ENCODE measurements at regions not wholly inside any gene's neighbourhood (a gene's known extent, or its start where the extent isn't known, plus 50 kb on each side); places are given as distances from the start of the nearest gene placed in this dataset.

- CTCF ChIA-PET = interaction anchor here (0.6 kb wide), 2 partner anchors 11 to 270 kb away, joined by 3 to 7 read pairs; no protein-coding TSS in a partner anchor
- no peaks in the 10 kb centered on the region for H3K9me3 Mint-ChIP-seq (ENCODE audit: unreplicated experiment)
- no peak overlapping the region for H3K4me3 Mint-ChIP-seq (ENCODE audit: unreplicated experiment)
- H3K36me3 Mint-ChIP-seq (ENCODE audit: insufficient read depth, unreplicated experiment) = no peaks in the 10 kb centered on the region
- POLR2A ChIA-PET = interaction anchor here (0.7 to 0.8 kb wide), 4 partner anchors 9 to 1093 kb away, joined by 3 to 6 read pairs (median 4); no protein-coding TSS in a partner anchor
- no peaks in the 10 kb centered on the region for H3K27me3 Mint-ChIP-seq (ENCODE audit: insufficient read depth, unreplicated experiment)
- H3K4me1 Mint-ChIP-seq (ENCODE audit: insufficient read depth, unreplicated experiment) = peaks cover 26% of the 10 kb centered on the region
- no peak overlapping the region for H3K27ac Mint-ChIP-seq (ENCODE audit: low read depth, unreplicated experiment)
- TF ChIP-seq CTCF (IDR thresholded peaks at IDR 0.05; ENCODE audit: unreplicated experiment) = no peak
- no TSS peak for BruUV-seq (replicated peaks)
- DNase-seq (ENCODE audit: unreplicated experiment) = no peak
- intact Hi-C loops (cut with micrococcal nuclease) = loop anchor here (10.0 kb wide), 1 partner anchor 345 kb away; no protein-coding TSS in a partner anchor
These were observed 62.8 kb downstream of the BOD1L2 start for GRCh38 chr18:57209713-57210106.

- POLR2A ChIA-PET = interaction anchor here (0.5 to 0.8 kb wide), 5 partner anchors 10 to 1094 kb away, joined by 3 to 6 read pairs (median 4); no protein-coding TSS in a partner anchor
These were observed 63.3 kb downstream of the BOD1L2 start for GRCh38 chr18:57210107-57210715.

GRCh38 chr18:57210716-57211411 lies 64.0 kb downstream of the BOD1L2 start:
- ChIA-PET POLR2A (interaction anchor here (0.5 to 0.8 kb wide), 5 partner anchors 11 to 595 kb away, joined by 3 to 6 read pairs (median 4); no protein-coding TSS in a partner anchor), CTCF (interaction anchor here (0.7 to 1.4 kb wide), 2 partner anchors 7 to 11 kb away, joined by 3 read pairs; no protein-coding TSS in a partner anchor)
- BruUV-seq (replicated peaks) = no TSS peak
- intact Hi-C loops (cut with micrococcal nuclease) = loop anchor here (10.0 kb wide), 1 partner anchor 346 kb away; no protein-coding TSS in a partner anchor
- H3K4me1 Mint-ChIP-seq (ENCODE audit: insufficient read depth, unreplicated experiment) = peaks cover 26% of the 10 kb centered on the region
- no peak for TF ChIP-seq CTCF (IDR thresholded peaks at IDR 0.05; ENCODE audit: unreplicated experiment)
- no peak overlapping the region for H3K4me3 Mint-ChIP-seq (ENCODE audit: unreplicated experiment)
- no peaks in the 10 kb centered on the region for H3K36me3 Mint-ChIP-seq (ENCODE audit: insufficient read depth, unreplicated experiment)
- H3K9me3 Mint-ChIP-seq (ENCODE audit: unreplicated experiment) = no peaks in the 10 kb centered on the region
- no peaks in the 10 kb centered on the region for H3K27me3 Mint-ChIP-seq (ENCODE audit: insufficient read depth, unreplicated experiment)
- H3K27ac Mint-ChIP-seq (ENCODE audit: low read depth, unreplicated experiment) = no peak overlapping the region
- DNase-seq (ENCODE audit: unreplicated experiment) = no peak

More at GRCh38 chr18:57210107-57210715, 63.3 kb downstream of the BOD1L2 start:
- DNase-seq (ENCODE audit: unreplicated experiment) = peak; percentile 83
- H3K4me3 Mint-ChIP-seq (ENCODE audit: unreplicated experiment) = no peak overlapping the region
- H3K4me1 Mint-ChIP-seq (ENCODE audit: insufficient read depth, unreplicated experiment) = peaks cover 26% of the 10 kb centered on the region
- no peaks in the 10 kb centered on the region for H3K9me3 Mint-ChIP-seq (ENCODE audit: unreplicated experiment)
- no peaks in the 10 kb centered on the region for H3K36me3 Mint-ChIP-seq (ENCODE audit: insufficient read depth, unreplicated experiment)
- CTCF ChIA-PET = interaction anchor here (0.6 to 1.4 kb wide), 4 partner anchors 8 to 270 kb away, joined by 3 to 7 read pairs (median 3); no protein-coding TSS in a partner anchor
- H3K27ac Mint-ChIP-seq (ENCODE audit: low read depth, unreplicated experiment) = no peak overlapping the region
- BruUV-seq (replicated peaks) = no TSS peak
- intact Hi-C loops (cut with micrococcal nuclease) = loop anchor here (10.0 kb wide), 1 partner anchor 345 kb away; no protein-coding TSS in a partner anchor
- TF ChIP-seq CTCF (IDR thresholded peaks at IDR 0.05; ENCODE audit: unreplicated experiment) = no peak
- no peaks in the 10 kb centered on the region for H3K27me3 Mint-ChIP-seq (ENCODE audit: insufficient read depth, unreplicated experiment)

- no peaks in the 10 kb centered on the region for H3K27me3 Mint-ChIP-seq (ENCODE audit: insufficient read depth, unreplicated experiment)
- H3K4me1 Mint-ChIP-seq (ENCODE audit: insufficient read depth, unreplicated experiment) = peaks cover 26% of the 10 kb centered on the region
- DNase-seq (ENCODE audit: unreplicated experiment) = no peak
- no peaks in the 10 kb centered on the region for H3K36me3 Mint-ChIP-seq (ENCODE audit: insufficient read depth, unreplicated experiment)
- H3K27ac Mint-ChIP-seq (ENCODE audit: low read depth, unreplicated experiment) = no peak overlapping the region
- CTCF ChIA-PET = interaction anchor here (1.4 kb wide), 1 partner anchor 12 kb away, joined by 3 read pairs; no protein-coding TSS in a partner anchor
- no peak for TF ChIP-seq CTCF (IDR thresholded peaks at IDR 0.05; ENCODE audit: unreplicated experiment)
- no peak overlapping the region for H3K4me3 Mint-ChIP-seq (ENCODE audit: unreplicated experiment)
- no TSS peak for BruUV-seq (replicated peaks)
- POLR2A ChIA-PET = interaction anchor here (0.8 kb wide), 1 partner anchor 595 kb away, joined by 3 read pairs; no protein-coding TSS in a partner anchor
- H3K9me3 Mint-ChIP-seq (ENCODE audit: unreplicated experiment) = no peaks in the 10 kb centered on the region
- intact Hi-C loops (cut with micrococcal nuclease) = loop anchor here (10.0 kb wide), 1 partner anchor 347 kb away; no protein-coding TSS in a partner anchor
These were observed 64.5 kb downstream of the BOD1L2 start for GRCh38 chr18:57211412-57211750.

All from MCF 10A (cell line).